ENCODE measurements at regions not wholly inside any gene's neighbourhood (a gene's known extent, or its start where the extent isn't known, plus 50 kb on each side); places are given as distances from the start of the nearest gene placed in this dataset.

DNA sequence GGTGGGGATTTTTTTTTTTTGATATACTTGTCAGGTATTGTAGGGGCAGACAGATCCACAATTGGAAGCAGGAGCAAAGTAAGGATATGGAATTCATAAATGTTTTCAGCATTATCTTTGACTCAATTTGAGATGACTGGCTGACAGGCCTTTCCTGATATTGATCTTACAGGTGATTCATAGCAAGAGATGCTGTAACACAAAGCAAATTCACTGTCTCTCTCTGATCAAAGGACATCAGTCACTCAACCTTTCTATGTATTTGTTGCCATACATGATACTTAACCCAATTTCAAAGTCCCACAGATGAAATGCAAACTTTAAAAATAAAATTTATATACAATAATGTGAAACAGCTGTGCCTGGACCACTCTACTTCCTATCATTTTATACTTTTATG is 1506.9 kb downstream of the AACS start:
- TF ChIP-seq, protein P1, sequence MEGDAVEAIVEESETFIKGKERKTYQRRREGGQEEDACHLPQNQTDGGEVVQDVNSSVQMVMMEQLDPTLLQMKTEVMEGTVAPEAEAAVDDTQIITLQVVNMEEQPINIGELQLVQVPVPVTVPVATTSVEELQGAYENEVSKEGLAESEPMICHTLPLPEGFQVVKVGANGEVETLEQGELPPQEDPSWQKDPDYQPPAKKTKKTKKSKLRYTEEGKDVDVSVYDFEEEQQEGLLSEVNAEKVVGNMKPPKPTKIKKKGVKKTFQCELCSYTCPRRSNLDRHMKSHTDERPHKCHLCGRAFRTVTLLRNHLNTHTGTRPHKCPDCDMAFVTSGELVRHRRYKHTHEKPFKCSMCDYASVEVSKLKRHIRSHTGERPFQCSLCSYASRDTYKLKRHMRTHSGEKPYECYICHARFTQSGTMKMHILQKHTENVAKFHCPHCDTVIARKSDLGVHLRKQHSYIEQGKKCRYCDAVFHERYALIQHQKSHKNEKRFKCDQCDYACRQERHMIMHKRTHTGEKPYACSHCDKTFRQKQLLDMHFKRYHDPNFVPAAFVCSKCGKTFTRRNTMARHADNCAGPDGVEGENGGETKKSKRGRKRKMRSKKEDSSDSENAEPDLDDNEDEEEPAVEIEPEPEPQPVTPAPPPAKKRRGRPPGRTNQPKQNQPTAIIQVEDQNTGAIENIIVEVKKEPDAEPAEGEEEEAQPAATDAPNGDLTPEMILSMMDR (conservative IDR thresholded peaks at IDR 0.05), result no peak
- no peak for TF ChIP-seq EZH2 (IDR thresholded peaks at IDR 0.05; ENCODE audit: low read depth)
